ENCODE measurements at regions not wholly inside any gene's neighbourhood (a gene's known extent, or its start where the extent isn't known, plus 50 kb on each side); places are given as distances from the start of the nearest gene placed in this dataset.
A peak's percentile ranks its signal among the peaks of the same experiment; 100 is the strongest.

DNA sequence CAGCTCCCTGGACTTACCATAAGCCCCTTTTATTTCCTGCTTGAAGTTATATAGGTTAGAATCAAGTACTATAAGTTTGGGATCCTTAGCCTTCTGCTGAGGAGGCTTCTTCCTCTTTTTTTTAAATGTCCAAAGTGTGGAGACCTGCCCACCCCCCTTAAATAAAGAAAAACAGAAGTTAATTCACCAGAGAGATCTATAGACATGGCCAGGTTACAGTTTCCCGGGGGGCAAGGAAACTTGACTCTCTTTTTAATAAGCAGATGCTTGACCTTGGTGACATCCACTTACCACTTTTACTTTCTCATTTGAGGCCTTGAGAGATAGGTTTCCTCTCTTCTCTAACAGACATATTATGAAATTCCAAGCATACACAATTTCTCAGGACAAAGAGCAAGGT lies 88.3 kb downstream of the BMP2 start:
- TF ChIP-seq, protein P1, sequence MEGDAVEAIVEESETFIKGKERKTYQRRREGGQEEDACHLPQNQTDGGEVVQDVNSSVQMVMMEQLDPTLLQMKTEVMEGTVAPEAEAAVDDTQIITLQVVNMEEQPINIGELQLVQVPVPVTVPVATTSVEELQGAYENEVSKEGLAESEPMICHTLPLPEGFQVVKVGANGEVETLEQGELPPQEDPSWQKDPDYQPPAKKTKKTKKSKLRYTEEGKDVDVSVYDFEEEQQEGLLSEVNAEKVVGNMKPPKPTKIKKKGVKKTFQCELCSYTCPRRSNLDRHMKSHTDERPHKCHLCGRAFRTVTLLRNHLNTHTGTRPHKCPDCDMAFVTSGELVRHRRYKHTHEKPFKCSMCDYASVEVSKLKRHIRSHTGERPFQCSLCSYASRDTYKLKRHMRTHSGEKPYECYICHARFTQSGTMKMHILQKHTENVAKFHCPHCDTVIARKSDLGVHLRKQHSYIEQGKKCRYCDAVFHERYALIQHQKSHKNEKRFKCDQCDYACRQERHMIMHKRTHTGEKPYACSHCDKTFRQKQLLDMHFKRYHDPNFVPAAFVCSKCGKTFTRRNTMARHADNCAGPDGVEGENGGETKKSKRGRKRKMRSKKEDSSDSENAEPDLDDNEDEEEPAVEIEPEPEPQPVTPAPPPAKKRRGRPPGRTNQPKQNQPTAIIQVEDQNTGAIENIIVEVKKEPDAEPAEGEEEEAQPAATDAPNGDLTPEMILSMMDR (IDR thresholded peaks at IDR 0.05; ENCODE audit: control insufficient read depth, insufficient read depth, low read depth, low read length, missing control alignments) = no peak
- no peak overlapping the region for H3K4me3 ChIP-seq (ENCODE audit: control insufficient read depth, low read depth, low read length)
- DNase-seq (ENCODE audit: low read depth) = no peak

DNA sequence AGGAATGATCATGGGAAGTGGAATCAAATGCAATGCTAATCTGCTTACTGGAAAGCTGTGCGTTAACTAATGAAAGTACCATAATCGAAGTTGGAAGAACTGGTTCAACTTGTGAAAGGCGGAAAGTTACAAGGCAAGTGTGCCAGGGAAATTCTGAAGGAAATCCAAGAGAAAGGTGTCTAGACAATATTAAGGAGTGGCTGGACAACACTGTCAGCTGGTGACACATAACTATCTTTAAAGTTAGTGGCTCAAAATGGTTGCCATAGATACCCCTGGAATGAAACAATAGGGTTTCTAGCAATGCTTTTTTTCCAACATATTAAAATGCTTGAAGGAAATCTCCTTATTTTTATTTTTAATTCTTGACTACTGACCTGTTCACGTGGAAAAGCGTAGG lies 90.4 kb downstream of the BMP2 start:
- no peak overlapping the region for H3K4me3 ChIP-seq (ENCODE audit: control insufficient read depth, low read depth, low read length)
- DNase-seq (ENCODE audit: low read depth) = no peak
- TF ChIP-seq, protein P1 (IDR thresholded peaks at IDR 0.05; ENCODE audit: control insufficient read depth, insufficient read depth, low read depth, low read length, missing control alignments) = no peak

DNA sequence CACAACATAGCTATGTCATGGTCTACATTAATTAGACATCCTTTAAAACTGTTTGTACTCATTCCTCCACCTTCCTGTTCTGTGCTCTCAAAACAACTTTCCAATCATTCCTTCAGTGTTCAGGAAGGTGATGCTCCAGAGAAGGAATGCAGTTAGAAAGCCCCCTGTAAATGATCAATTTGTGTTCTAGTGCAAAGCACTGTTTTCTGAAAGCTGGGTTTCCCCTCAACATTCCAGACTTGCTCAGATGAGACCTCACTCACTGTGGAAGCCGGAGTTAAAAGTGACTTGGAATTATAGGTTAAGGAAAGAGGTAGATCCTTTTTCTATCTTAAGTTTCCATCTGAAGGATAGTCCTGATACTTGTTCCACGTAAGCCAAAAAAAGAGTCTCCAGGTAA lies 95.9 kb downstream of the BMP2 start:
- TF ChIP-seq, protein P1 (IDR thresholded peaks at IDR 0.05; ENCODE audit: control insufficient read depth, insufficient read depth, low read depth, low read length, missing control alignments) = no peak
- H3K4me3 ChIP-seq (ENCODE audit: control insufficient read depth, low read depth, low read length) = no peak overlapping the region
- no peak for DNase-seq (ENCODE audit: low read depth)

DNA sequence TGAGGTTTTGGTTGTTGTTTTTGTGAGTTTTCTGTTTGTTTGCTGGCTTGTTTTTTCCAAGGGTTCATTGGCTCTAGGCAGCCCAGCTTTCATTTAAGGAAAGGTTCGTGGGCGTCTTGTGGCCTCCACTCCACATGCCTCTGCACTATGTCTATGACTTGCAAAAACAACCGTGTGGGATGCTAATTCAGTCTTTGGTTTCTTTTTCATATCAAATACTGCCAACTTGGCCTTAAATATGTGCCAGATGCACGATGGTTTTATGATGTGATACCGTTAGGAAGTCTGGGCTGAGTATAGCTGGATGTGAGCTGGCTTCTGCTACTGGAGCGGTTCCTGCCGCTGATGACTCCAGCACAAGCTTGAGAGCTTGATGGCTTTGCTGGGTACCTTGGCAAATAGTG lies 96.3 kb downstream of the BMP2 start:
- H3K4me3 ChIP-seq (ENCODE audit: control insufficient read depth, low read depth, low read length) = no peak overlapping the region
- TF ChIP-seq, protein P1 (IDR thresholded peaks at IDR 0.05; ENCODE audit: control insufficient read depth, insufficient read depth, low read depth, low read length, missing control alignments) = no peak
- DNase-seq (ENCODE audit: low read depth) = no peak

DNA sequence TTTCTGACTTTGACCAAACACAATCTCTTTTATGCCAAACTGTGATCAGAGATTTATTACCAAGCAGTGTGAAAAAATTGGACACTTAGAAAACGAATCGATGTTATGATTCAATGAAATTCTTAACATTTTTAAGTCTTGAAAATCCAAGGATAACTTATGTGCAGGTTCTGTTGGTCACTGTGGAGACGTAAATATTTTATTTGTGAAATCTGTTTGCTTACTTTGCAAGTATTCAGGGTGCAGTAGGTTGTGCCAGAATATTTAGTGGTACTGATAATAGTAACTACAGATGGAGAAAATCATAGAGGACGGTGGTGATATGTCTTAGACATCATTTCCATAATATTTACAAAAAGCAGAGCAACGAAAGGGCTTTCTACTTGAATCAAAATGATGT lies 97.3 kb downstream of the BMP2 start:
- DNase-seq (ENCODE audit: low read depth) = no peak
- no peak overlapping the region for H3K4me3 ChIP-seq (ENCODE audit: control insufficient read depth, low read depth, low read length)
- TF ChIP-seq, protein P1 (IDR thresholded peaks at IDR 0.05; ENCODE audit: control insufficient read depth, insufficient read depth, low read depth, low read length, missing control alignments) = no peak

DNA sequence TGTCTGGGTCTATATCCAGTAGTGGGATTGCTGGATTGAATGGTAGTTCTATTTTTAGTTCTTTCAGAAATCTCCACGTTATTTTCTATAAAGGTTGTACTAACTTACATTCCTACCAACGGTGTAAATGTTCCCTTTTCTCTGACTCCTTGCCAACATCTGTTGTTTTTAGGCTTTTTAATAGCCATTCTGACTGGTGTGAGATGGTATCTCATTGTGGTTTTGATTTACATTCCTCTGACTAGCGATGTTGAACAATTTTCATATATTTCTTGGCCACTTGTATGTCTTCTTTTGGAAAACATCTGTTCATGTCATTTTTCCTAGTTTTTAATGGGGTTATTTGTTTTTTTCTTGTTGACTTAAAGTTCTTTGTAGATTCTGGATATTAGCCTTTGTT lies 99.3 kb downstream of the BMP2 start:
- peak; percentile 5 for DNase-seq (ENCODE audit: low read depth)
- TF ChIP-seq, protein P1 (IDR thresholded peaks at IDR 0.05; ENCODE audit: control insufficient read depth, insufficient read depth, low read depth, low read length, missing control alignments) = no peak

DNA sequence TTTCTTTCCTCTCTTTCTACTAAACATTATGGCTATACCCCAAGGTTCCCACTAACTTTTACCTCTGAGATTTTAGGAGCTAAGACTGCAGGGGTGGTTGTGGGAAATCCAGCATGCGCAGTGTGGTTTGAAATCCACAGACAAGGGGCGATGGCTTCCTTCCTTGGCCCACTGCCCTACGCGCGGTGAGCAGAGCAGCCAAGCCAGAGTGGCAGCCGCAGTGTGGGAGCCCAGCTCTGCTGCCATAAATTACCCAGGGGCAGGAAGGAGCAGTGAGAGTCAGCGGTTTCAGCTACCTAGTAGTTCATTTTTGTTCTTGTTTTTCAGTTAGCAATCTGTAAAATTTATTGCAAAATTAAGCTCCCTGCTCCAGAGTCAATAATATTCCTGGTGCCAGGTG lies 101.4 kb downstream of the BMP2 start:
- TF ChIP-seq, protein P1 (IDR thresholded peaks at IDR 0.05; ENCODE audit: control insufficient read depth, insufficient read depth, low read depth, low read length, missing control alignments) = no peak
- no peak overlapping the region for H3K4me3 ChIP-seq (ENCODE audit: control insufficient read depth, low read depth, low read length)
- DNase-seq (ENCODE audit: low read depth) = no peak

More for the DNA sequence above, 99.3 kb downstream of the BMP2 start:
- no peak overlapping the region for H3K4me3 ChIP-seq (ENCODE audit: control insufficient read depth, low read depth, low read length)

Measured in AG09309 (cell line).